Fibroblast of upper back skin (primary cell): ENCODE measurements at regions not wholly inside any gene's neighbourhood (a gene's known extent, or its start where the extent isn't known, plus 50 kb on each side); places are given as distances from the start of the nearest gene placed in this dataset.
"Not testable (repeated sequence)": the region's sequence is repeated elsewhere in the genome, so short reads cannot be mapped to it uniquely, and the experiment has no call there.

Experiments used
- DNase-seq: peaks from one replicate; pipeline ENCODE4 v3.0.0-alpha.2; 2013

- DNase-seq: no peak
Observed at GRCh38 chr6:4447639-4448330, 312.4 kb upstream of the ECI2 start.

GRCh38 chr6:4446982-4447381 is 311.6 kb upstream of the ECI2 start:
- DNase-seq: peak; percentile 70

- DNase-seq: peak; percentile 28
Observed at GRCh38 chr6:4441981-4442434, 306.6 kb upstream of the ECI2 start.

GRCh38 chr6:4439159-4439558 is 303.8 kb upstream of the ECI2 start:
- DNase-seq: peak; percentile 12

- no peak for DNase-seq
Observed at GRCh38 chr6:4437342-4437741, 302.0 kb upstream of the ECI2 start.

GRCh38 chr6:4435981-4436445 is 300.6 kb upstream of the ECI2 start:
- no peak for DNase-seq

- no peak for DNase-seq
Observed at GRCh38 chr6:4434655-4435054, 299.3 kb upstream of the ECI2 start.

GRCh38 chr6:4433199-4433598 is 297.8 kb upstream of the ECI2 start:
- DNase-seq: no peak

GRCh38 chr6:4426968-4427367 is 291.6 kb upstream of the ECI2 start:
- DNase-seq: no peak

GRCh38 chr6:4421837-4422236 is 286.5 kb upstream of the ECI2 start:
- no peak for DNase-seq

GRCh38 chr6:4420160-4420865 is 284.9 kb upstream of the ECI2 start:
- no peak for DNase-seq

GRCh38 chr6:4415549-4415948 is 280.2 kb upstream of the ECI2 start:
- DNase-seq: no peak

- DNase-seq: not testable (repeated sequence)
Observed at GRCh38 chr6:4414078-4414477, 278.7 kb upstream of the ECI2 start.

GRCh38 chr6:4413073-4413472 is 277.7 kb upstream of the ECI2 start:
- peak; percentile 60 for DNase-seq

- DNase-seq: no peak
Observed at GRCh38 chr6:4412488-4412887, 277.1 kb upstream of the ECI2 start.

- DNase-seq: no peak
Observed at GRCh38 chr6:4412077-4412476, 276.7 kb upstream of the ECI2 start.

- not testable (repeated sequence) for DNase-seq
Observed at GRCh38 chr6:4407710-4408109, 272.3 kb upstream of the ECI2 start.

GRCh38 chr6:4405621-4406212 is 270.3 kb upstream of the ECI2 start:
- DNase-seq: no peak

GRCh38 chr6:4404415-4404814 is 269.0 kb upstream of the ECI2 start:
- DNase-seq: peak; percentile 29

- no peak for DNase-seq
Observed at GRCh38 chr6:4403828-4404227, 268.5 kb upstream of the ECI2 start.

- DNase-seq: no peak
Observed at GRCh38 chr6:4403023-4403752, 267.8 kb upstream of the ECI2 start.

GRCh38 chr6:4402477-4402976 is 267.2 kb upstream of the ECI2 start:
- peak; percentile 76 for DNase-seq
